K562 (cell line): ENCODE measurements at regions not wholly inside any gene's neighbourhood (a gene's known extent, or its start where the extent isn't known, plus 50 kb on each side); places are given as distances from the start of the nearest gene placed in this dataset.

Experiments
- ATAC-seq: fragments of 200-7000 bp; cut with Tn5 transposase; 3 replicates; pipeline ENCODE4 v1.9.1; 2020; ENCODE audit warnings: moderate library complexity
- BruUV-seq: library from RNA; stranded (reverse); fragments of 400-500 nt; replicated peaks from 2 replicates; lab custom pipeline; 2021; lab: Mats Ljungman, UMichigan
- CTCF ChIA-PET: fragments of 300-600 bp; formaldehyde crosslinking; extraction: SDS; loops from one replicate; lab custom pipeline; 2021; ENCODE audit warnings: low intra/inter-chr PET ratio; lab: Yijun Ruan, JAX
- POLR2A ChIA-PET: fragments of 300-600, 350-650 bp; sonication (Branson Sonifier 250); formaldehyde crosslinking; extraction: SDS; loops from one replicate; lab custom pipeline; 2021; ENCODE audit warnings: antibody characterized with exemption, inconsistent platforms; lab: Yijun Ruan, JAX
- DNase-seq, 4 experiments: peaks; one replicate each; pipeline versions ENCODE4 v3.0.0 to v3.0.0-alpha.2; 2011 to 2018; ENCODE audit warnings: low spot score in 3 of 4, mixed read lengths in 3 of 4; ENCODE audit errors: extremely low read depth in 1 of 4
- FAIRE-seq: peaks from 2 replicates; lab custom pipeline; 2011; peaks lifted over from hg19 to GRCh38; lab: Jason Lieb, UNC
- H2AFZ ChIP-seq: 2 replicates; pipeline ENCODE4 v1.6.0; 2011; ENCODE audit warnings: low read depth, low read length, control low read depth, inconsistent platforms
- H3K27ac ChIP-seq: fragments of 200-600 bp; 3 replicates; pipeline ENCODE4 v1.8.0; 2011; ENCODE audit warnings: low read depth, mild to moderate bottlenecking, control low read depth, inconsistent platforms, low read length, moderate library complexity, mixed read lengths; ENCODE audit errors: extremely low read depth
- H3K27me3 ChIP-seq, 2 experiments: fragments of 300-600 bp in 1 of 2; 2 replicates in 1 of 2; 3 replicates in 1 of 2; pipeline versions ENCODE4 v1.6.0 to v1.8.0; 2011; ENCODE audit warnings: inconsistent platforms in 2 of 2, low read length in 2 of 2, mild to moderate bottlenecking in 1 of 2, mixed read lengths in 1 of 2, moderate library complexity in 1 of 2; ENCODE audit not compliant: control insufficient read depth in 2 of 2, insufficient read depth in 2 of 2
- H3K36me3 ChIP-seq: fragments of 300-600 bp; 3 replicates; pipeline ENCODE4 v1.8.0; 2011; ENCODE audit warnings: mild to moderate bottlenecking, low read length, inconsistent platforms; ENCODE audit not compliant: control insufficient read depth, insufficient read depth
- H3K4me1 ChIP-seq, 2 experiments: fragments of 200-600 bp in 1 of 2; replicated peaks in 1 of 2; 2 replicates in 1 of 2; 3 replicates in 1 of 2; pipeline versions ENCODE4 v1.5.1 to v1.8.0; 2011; ENCODE audit warnings: inconsistent platforms in 2 of 2, low read length in 2 of 2, mild to moderate bottlenecking in 1 of 2, mixed read lengths in 1 of 2, moderate library complexity in 1 of 2; ENCODE audit not compliant: control insufficient read depth in 2 of 2, insufficient read depth in 2 of 2
- H3K4me2 ChIP-seq: 2 replicates; pipeline ENCODE4 v1.6.1; 2011; ENCODE audit warnings: low read length, control low read depth, inconsistent platforms, mixed read lengths; ENCODE audit not compliant: insufficient read depth
- H3K4me3 ChIP-seq: fragments of 200-600 bp; sonication (generic), shearing (Covaris generic); 2 replicates; pipeline ENCODE4 v1.5.1; 2016; ENCODE audit warnings: control low read depth, inconsistent platforms
- H3K79me2 ChIP-seq: fragments of 200-600 bp; 3 replicates; pipeline ENCODE4 v1.8.0; 2011; ENCODE audit warnings: low read length, inconsistent platforms; ENCODE audit not compliant: control insufficient read depth, insufficient read depth
- H3K9ac ChIP-seq, 2 experiments: 2 replicates each; pipeline versions ENCODE4 v1.6.0 to v1.6.1; 2011; ENCODE audit warnings: low read depth in 2 of 2, low read length in 2 of 2, control low read depth in 1 of 2, inconsistent platforms in 1 of 2, mild to moderate bottlenecking in 1 of 2, mixed read lengths in 1 of 2; ENCODE audit not compliant: insufficient read depth in 1 of 2
- H3K9me1 ChIP-seq: one replicate; pipeline ENCODE4 v1.6.0; 2011; ENCODE audit warnings: inconsistent platforms, mild to moderate bottlenecking, low read length, moderate library complexity; ENCODE audit not compliant: control insufficient read depth, insufficient read depth
- H3K9me3 ChIP-seq: replicated peaks from 2 replicates; pipeline ENCODE4 v1.5.1; 2011; ENCODE audit warnings: low read depth, low read length, inconsistent platforms; ENCODE audit not compliant: control insufficient read depth, insufficient read depth
- H4K20me1 ChIP-seq: replicated peaks from 2 replicates; pipeline ENCODE4 v1.6.1; 2011; ENCODE audit warnings: low read length, inconsistent platforms, mixed read lengths; ENCODE audit not compliant: control insufficient read depth, insufficient read depth
- CBX3 ChIP-seq, 2 experiments: IDR thresholded peaks; 1 replicate in 1 of 2; 2 replicates in 1 of 2; pipeline ENCODE4 v1.6.1; 2012; ENCODE audit warnings: inconsistent platforms in 2 of 2, low read length in 2 of 2, borderline replicate concordance in 1 of 2, control low read depth in 1 of 2
- FOXA1 ChIP-seq: fragments of 450-650 bp; IDR thresholded peaks from 2 replicates; pipeline ENCODE4 v1.6.1; 2016; ENCODE audit warnings: mild to moderate bottlenecking, borderline replicate concordance
- PHB ChIP-seq: fragments of 250-450 bp; sonication (Bioruptor Pico); IDR thresholded peaks from 2 replicates; pipeline ENCODE4 v1.5.0; 2021
- RB1 ChIP-seq: fragments of 450-650 bp; IDR thresholded peaks from 2 replicates; pipeline ENCODE4 v1.6.1; 2017; ENCODE audit warnings: low read depth, mild to moderate bottlenecking
- RERE ChIP-seq: sonication (generic); formaldehyde crosslinking; IDR thresholded peaks from 2 replicates; pipeline ENCODE4 v1.8.0; 2023; ENCODE audit warnings: missing genetic modification reagents, mild to moderate bottlenecking, borderline replicate concordance
- TBL1XR1 ChIP-seq, 2 experiments: IDR thresholded peaks; 2 replicates each; pipeline ENCODE4 v1.6.1; 2012; ENCODE audit warnings: improper control_type of control experiment in 2 of 2, low read length in 2 of 2, mild to moderate bottlenecking in 1 of 2
- TRIM28 ChIP-seq: fragments of 450-650 bp; IDR thresholded peaks from 2 replicates; pipeline ENCODE4 v1.6.1; 2017
- ZC3H8 ChIP-seq: fragments of 450-650 bp; IDR thresholded peaks from 2 replicates; pipeline ENCODE4 v1.6.1; 2017
- ZFX ChIP-seq: sonication (generic); formaldehyde crosslinking; IDR thresholded peaks from 2 replicates; pipeline ENCODE4 v1.8.0; 2022; ENCODE audit warnings: mild to moderate bottlenecking, missing genetic modification reagents, moderate library complexity
- ZNF212 ChIP-seq: fragments of 450-650 bp; formaldehyde crosslinking; IDR thresholded peaks from 2 replicates; pipeline ENCODE4 v1.4.0; 2020; ENCODE audit warnings: mild to moderate bottlenecking
- ZNF449 ChIP-seq: fragments of 250-450 bp; sonication (Bioruptor Pico); IDR thresholded peaks from 2 replicates; pipeline ENCODE4 v1.8.0; 2022; ENCODE audit warnings: moderate library complexity, mild to moderate bottlenecking, inconsistent platforms
- ZNF79 ChIP-seq: fragments of 250-450 bp; sonication (Bioruptor Pico); IDR thresholded peaks from 2 replicates; pipeline ENCODE4 v1.4.0; 2020; ENCODE audit warnings: low read depth, mild to moderate bottlenecking, moderate library complexity
- WGBS: fragments of 100-300 bp; shearing (Covaris generic); methylation state at CpG from one replicate; pipeline ENCODE4 v1.1.6; 2016; ENCODE audit warnings: low coverage, mixed read lengths; ENCODE audit not compliant: insufficient coverage; ENCODE audit errors: missing lambda C conversion rate; 5-methylcytosine and 5-hydroxymethylcytosine counted together
- in situ Hi-C: fragments of 300-500 bp; cut with MboI; formaldehyde crosslinking; loops from 4 replicates; pipeline ENCODE4 v1.15.0; 2018; ENCODE audit warnings: inconsistent platforms, mixed read lengths
- intact Hi-C: fragments of 100-400 bp; cut with micrococcal nuclease; formaldehyde crosslinking; loops from 2 replicates; pipeline ENCODE4 v1.14.2; 2022
- TF ChIP-seq, protein P1 (sequence below): fragments of 450-650 bp; formaldehyde crosslinking; IDR thresholded peaks from 2 replicates; pipeline ENCODE4 v1.4.0; 2020; ENCODE audit warnings: mild to moderate bottlenecking, moderate library complexity

DNA sequence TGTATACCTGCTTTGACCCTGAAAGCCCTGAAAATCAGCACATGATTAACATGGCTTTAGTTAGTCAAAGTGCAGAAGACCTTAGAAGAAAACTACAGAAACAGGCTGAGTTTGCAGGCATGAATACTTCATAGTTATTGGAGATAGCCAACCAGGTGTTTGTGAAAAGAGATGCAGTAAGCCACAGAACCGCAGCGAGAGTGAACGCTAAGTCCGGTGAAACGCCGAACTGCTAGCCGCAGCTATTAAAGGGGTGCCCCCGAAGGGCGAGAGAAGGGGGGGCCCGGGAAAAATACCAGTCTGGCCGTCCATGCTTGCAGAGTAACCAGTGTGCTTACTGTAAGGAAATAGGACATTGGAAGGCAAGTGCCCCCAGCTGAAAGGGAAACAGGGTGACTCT lies 784.0 kb upstream of the TMEM132C start:
- in situ Hi-C loops, result no loop called here
- ChIA-PET POLR2A (no interaction called here), CTCF (no interaction called here)
- DNase-seq (no peak), FAIRE-seq (no peak), ATAC-seq (no peak)
- H3K27me3 ChIP-seq, result no peaks in the 10 kb centered on the region
- under 1% methylated on average over 11 of the region's 11 CpGs for WGBS
- no peak overlapping the region for H3K4me2 ChIP-seq
- TF ChIP-seq ZNF449 (no peak), TBL1XR1 (IDR thresholded peaks at IDR 0.05; ENCODE audit: low read length in 2 of 2) (no peak), ZFX (no peak), ZNF212 (CRISPR knock-in tag) (no peak), PHB (CRISPR knock-in tag) (no peak), RERE (CRISPR knock-in tag) (no peak), RB1 (no peak), TRIM28 (no peak), ZC3H8 (no peak), ZNF79 (no peak), CBX3 (IDR thresholded peaks at IDR 0.05; ENCODE audit: borderline replicate concordance in 1 of 2, low read length in 2 of 2) (no peak), FOXA1 (no peak)
- TF ChIP-seq, protein P1, sequence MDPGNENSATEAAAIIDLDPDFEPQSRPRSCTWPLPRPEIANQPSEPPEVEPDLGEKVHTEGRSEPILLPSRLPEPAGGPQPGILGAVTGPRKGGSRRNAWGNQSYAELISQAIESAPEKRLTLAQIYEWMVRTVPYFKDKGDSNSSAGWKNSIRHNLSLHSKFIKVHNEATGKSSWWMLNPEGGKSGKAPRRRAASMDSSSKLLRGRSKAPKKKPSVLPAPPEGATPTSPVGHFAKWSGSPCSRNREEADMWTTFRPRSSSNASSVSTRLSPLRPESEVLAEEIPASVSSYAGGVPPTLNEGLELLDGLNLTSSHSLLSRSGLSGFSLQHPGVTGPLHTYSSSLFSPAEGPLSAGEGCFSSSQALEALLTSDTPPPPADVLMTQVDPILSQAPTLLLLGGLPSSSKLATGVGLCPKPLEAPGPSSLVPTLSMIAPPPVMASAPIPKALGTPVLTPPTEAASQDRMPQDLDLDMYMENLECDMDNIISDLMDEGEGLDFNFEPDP (CRISPR knock-in tag), result no peak
- H3K4me3 ChIP-seq, result no peak overlapping the region
- no peaks in the 10 kb centered on the region for H3K9me1 ChIP-seq
- no peaks in the 10 kb centered on the region for H4K20me1 ChIP-seq
- no peak overlapping the region for H2AFZ ChIP-seq
- no TSS peak for BruUV-seq
- no peaks in the 10 kb centered on the region for H3K4me1 ChIP-seq
- no peaks in the 10 kb centered on the region for H3K79me2 ChIP-seq
- no peaks in the 10 kb centered on the region for H3K9me3 ChIP-seq
- intact Hi-C loops, result no loop called here
- no peak overlapping the region for H3K27ac ChIP-seq
- no peaks in the 10 kb centered on the region for H3K36me3 ChIP-seq
- no peak overlapping the region for H3K9ac ChIP-seq
